B cell (primary cell): ENCODE measurements at regions not wholly inside any gene's neighbourhood (a gene's known extent, or its start where the extent isn't known, plus 50 kb on each side); places are given as distances from the start of the nearest gene placed in this dataset.

Experiments
- ATAC-seq: fragments of 200-7000 bp; cut with Tn5 transposase; one replicate; pipeline ENCODE4 v1.10.0; 2021; ENCODE audit warnings: low read depth, mild to moderate bottlenecking, moderate number of reproducible peaks, moderate library complexity
- CTCF ChIA-PET: fragments of 350-600 bp; sonication (Branson Sonifier 250); formaldehyde crosslinking; loops from one replicate; lab custom pipeline; 2021; ENCODE audit warnings: antibody characterized with exemption, inconsistent platforms; lab: Charles Lee
- POLR2A ChIA-PET: fragments of 350-600 bp; sonication (Branson Sonifier 250); formaldehyde crosslinking; loops from one replicate; lab custom pipeline; 2021; ENCODE audit warnings: antibody characterized with exemption; lab: Charles Lee
- DNase-seq: peaks from one replicate; pipeline ENCODE4 v3.0.0; 2013
- H2AFZ ChIP-seq: 2 replicates; pipeline ENCODE4 v1.6.1; 2012; ENCODE audit warnings: mild to moderate bottlenecking, low read depth, low read length; ENCODE audit not compliant: insufficient read depth, poor library complexity, severe bottlenecking
- H3K27ac ChIP-seq, 2 donors: 1 replicate in 1 of 2; 2 replicates in 1 of 2; pipeline ENCODE4 v1.5.1; 2012 to 2013; ENCODE audit warnings: low read length in 2 of 2, mild to moderate bottlenecking in 2 of 2, moderate library complexity in 1 of 2
- H3K27me3 ChIP-seq, 4 experiments: fragments of 200-600 bp in 1 of 4; sonication (generic) in 1 of 4; replicated peaks in 1 of 4; 1 replicate in 2 of 4; 2 replicates in 2 of 4; pipeline versions ENCODE4 v1.6.1 to v1.7.0; 2013 to 2016; ENCODE audit warnings: low read length in 3 of 4, mild to moderate bottlenecking in 2 of 4, mixed read lengths in 1 of 4, moderate library complexity in 1 of 4; ENCODE audit not compliant: insufficient read depth in 4 of 4, control insufficient read depth in 3 of 4; ENCODE audit errors: control extremely low read depth in 1 of 4
- H3K36me3 ChIP-seq, 2 experiments: replicated peaks in 1 of 2; 1 replicate in 1 of 2; 2 replicates in 1 of 2; pipeline versions ENCODE4 v1.6.1 to v1.7.1; 2013; ENCODE audit warnings: low read length in 1 of 2; ENCODE audit not compliant: insufficient read depth in 2 of 2, control insufficient read depth in 1 of 2; ENCODE audit errors: control extremely low read depth in 1 of 2, extremely low read depth in 1 of 2
- H3K4me1 ChIP-seq, 2 donors: fragments of 200-600 bp in 1 of 2; sonication (generic) in 1 of 2; 1 replicate in 1 of 2; 2 replicates in 1 of 2; pipeline versions ENCODE4 v1.5.1 to v1.6.1; 2013 to 2017; ENCODE audit warnings: low read length in 2 of 2; ENCODE audit not compliant: control insufficient read depth in 2 of 2, insufficient read depth in 2 of 2
- H3K4me2 ChIP-seq: replicated peaks from 2 replicates; pipeline ENCODE3; 2012; ENCODE audit warnings: mild to moderate bottlenecking, low read depth, low read length; ENCODE audit not compliant: poor library complexity, severe bottlenecking
- H3K4me3 ChIP-seq, 5 experiments: fragments of 200-600 bp in 1 of 5; sonication (generic) in 1 of 5; 1 replicate in 3 of 5; 2 replicates in 2 of 5; pipeline versions ENCODE4 v1.5.1 to v1.7.0; 2011 to 2016; ENCODE audit warnings: low read length in 4 of 5, mild to moderate bottlenecking in 4 of 5, low read depth in 2 of 5, control low read depth in 1 of 5, moderate library complexity in 1 of 5; ENCODE audit not compliant: insufficient read depth in 1 of 5; ENCODE audit errors: control extremely low read depth in 1 of 5, extremely low read depth in 1 of 5
- H3K79me2 ChIP-seq: fragments of 200-600 bp; sonication (generic); one replicate; pipeline ENCODE4 v1.6.0; 2016; ENCODE audit warnings: low read length; ENCODE audit not compliant: control insufficient read depth, insufficient read depth
- H3K9ac ChIP-seq: fragments of 200-600 bp; sonication (generic); 2 replicates; pipeline ENCODE4 v1.6.1; 2017; ENCODE audit warnings: mild to moderate bottlenecking, low read length, moderate library complexity
- H3K9me3 ChIP-seq, 3 donors: one replicate each; pipeline versions ENCODE4 v1.6.1 to v1.7.1; 2013; ENCODE audit warnings: low read length in 2 of 3; ENCODE audit not compliant: control insufficient read depth in 2 of 3, insufficient read depth in 1 of 3; ENCODE audit errors: control extremely low read depth in 1 of 3
- H4K20me1 ChIP-seq: 2 replicates; pipeline ENCODE4 v1.6.0; 2012; ENCODE audit warnings: mild to moderate bottlenecking, low read length; ENCODE audit not compliant: insufficient read depth, control insufficient read depth, poor library complexity, severe bottlenecking
- H3K27ac Mint-ChIP-seq: one replicate; pipeline ENCODE4 v1.8.0; 2021; ENCODE audit warnings: mixed read lengths
- H3K27me3 Mint-ChIP-seq: one replicate; pipeline ENCODE4 v1.8.0; 2021; ENCODE audit warnings: mixed read lengths
- H3K4me1 Mint-ChIP-seq: one replicate; pipeline ENCODE4 v1.8.0; 2021; ENCODE audit warnings: mixed read lengths
- H3K4me3 Mint-ChIP-seq: one replicate; pipeline ENCODE4 v1.8.0; 2021; ENCODE audit warnings: mixed read lengths
- H3K9me3 Mint-ChIP-seq: one replicate; pipeline ENCODE4 v1.8.0; 2022; ENCODE audit warnings: mixed read lengths; ENCODE audit not compliant: insufficient read depth
- CTCF ChIP-seq: fragments of 200-600 bp; IDR thresholded peaks from one replicate; pipeline ENCODE4 v1.8.0; 2022; ENCODE audit warnings: antibody characterized with exemption, mild to moderate bottlenecking
- EZH2 ChIP-seq: IDR thresholded peaks from 2 replicates; pipeline ENCODE4 v1.6.1; 2012; ENCODE audit warnings: borderline replicate concordance, low read depth, mild to moderate bottlenecking, moderate library complexity, low read length; ENCODE audit not compliant: insufficient read depth, poor library complexity, severe bottlenecking
- WGBS: methylation state at CpG from one replicate; pipeline ENCODE4 v1.1.5; 2013; ENCODE audit warnings: missing lambda C conversion rate; ENCODE audit not compliant: insufficient coverage; 5-methylcytosine and 5-hydroxymethylcytosine counted together
- intact Hi-C: fragments of 100-400 bp; cut with micrococcal nuclease; formaldehyde crosslinking; loops from one replicate; pipeline ENCODE4 v1.10.0; 2022

- Histone ChIP-seq H3K27me3 (peaks cover 2 to 51% (median 32%) of the 10 kb centered on the region in 4 experiments), H2AFZ (no peak overlapping the region), H3K36me3 (no peaks in the 10 kb centered on the region), H3K27ac (no peak overlapping the region), H3K4me3 (no peak overlapping the region), H3K9me3 (peaks cover 6 to 31% (median 8%) of the 10 kb centered on the region in 3 donors), H3K4me1 (peaks cover 9 to 11% of the 10 kb centered on the region in 2 donors), H3K9ac (no peak overlapping the region), H3K4me2 (no peak overlapping the region), H3K79me2 (no peaks in the 10 kb centered on the region), H4K20me1 (no peaks in the 10 kb centered on the region)
- WGBS = 97% methylated on average over 3 of the region's 3 CpGs
- Mint-ChIP-seq H3K4me3 (no peak overlapping the region), H3K4me1 (peaks cover 12% of the 10 kb centered on the region), H3K27ac (no peak overlapping the region), H3K27me3 (peaks cover 63% of the 10 kb centered on the region), H3K9me3 (no peaks in the 10 kb centered on the region)
- DNase-seq = no peak
- no peak for ATAC-seq
- POLR2A ChIA-PET = no interaction called here
- no peak for TF ChIP-seq CTCF
- no peak for TF ChIP-seq EZH2
- intact Hi-C loops = no loop called here
- CTCF ChIA-PET = interaction anchor here (0.7 kb wide), 1 partner anchor 1408 kb away, joined by 3 read pairs; no protein-coding TSS in a partner anchor
Observed at GRCh38 chr6:148199584-148199983, 143.1 kb upstream of the SASH1 start.

GRCh38 chr6:148200293-148200692 lies 142.3 kb upstream of the SASH1 start:
- 86% methylated on average over 7 of the region's 10 CpGs for WGBS
- H3K9me3 Mint-ChIP-seq = peaks cover 2% of the 10 kb centered on the region

More at GRCh38 chr6:148200293-148200692, 142.3 kb upstream of the SASH1 start:
- no peak overlapping the region for H3K4me3 ChIP-seq
- H3K27ac Mint-ChIP-seq = no peak overlapping the region
- H3K4me3 Mint-ChIP-seq = no peak overlapping the region
- peaks cover 11 to 12% of the 10 kb centered on the region in 2 donors for H3K4me1 ChIP-seq
- peaks cover 63% of the 10 kb centered on the region for H3K27me3 Mint-ChIP-seq
- H3K36me3 ChIP-seq = no peaks in the 10 kb centered on the region
- CTCF ChIA-PET = no interaction called here
- no peak for TF ChIP-seq CTCF
- no peak for TF ChIP-seq EZH2
- H3K4me2 ChIP-seq = no peak overlapping the region
- peaks cover 2 to 54% (median 32%) of the 10 kb centered on the region in 4 experiments for H3K27me3 ChIP-seq
- DNase-seq (no peak), ATAC-seq (no peak)
- POLR2A ChIA-PET = no interaction called here
- H3K4me1 Mint-ChIP-seq = peaks cover 18% of the 10 kb centered on the region
- H3K79me2 ChIP-seq = no peaks in the 10 kb centered on the region
- intact Hi-C loops = no loop called here
- peaks cover 6 to 32% (median 8%) of the 10 kb centered on the region in 3 donors for H3K9me3 ChIP-seq
- H2AFZ ChIP-seq = no peak overlapping the region
- H3K9ac ChIP-seq = no peak overlapping the region
- H4K20me1 ChIP-seq = no peaks in the 10 kb centered on the region
- no peak overlapping the region for H3K27ac ChIP-seq
